Glutamatergic neuron (in vitro differentiated cells): ENCODE measurements at regions not wholly inside any gene's neighbourhood (a gene's known extent, or its start where the extent isn't known, plus 50 kb on each side); places are given as distances from the start of the nearest gene placed in this dataset.

Experiments used
- DNase-seq: peaks from one replicate; pipeline ENCODE4 v3.0.0; 2022
- H3K27ac Mint-ChIP-seq: one replicate; pipeline ENCODE4 v1.8.0; 2020; ENCODE audit warnings: mild to moderate bottlenecking, mixed read lengths, inconsistent platforms; ENCODE audit not compliant: unreplicated experiment
- H3K27me3 Mint-ChIP-seq: one replicate; pipeline ENCODE4 v1.8.0; 2020; ENCODE audit warnings: mild to moderate bottlenecking, moderate library complexity, mixed read lengths, inconsistent platforms; ENCODE audit not compliant: unreplicated experiment
- H3K36me3 Mint-ChIP-seq: one replicate; pipeline ENCODE4 v1.8.0; 2020; ENCODE audit warnings: mild to moderate bottlenecking, mixed read lengths, inconsistent platforms; ENCODE audit not compliant: unreplicated experiment
- H3K4me1 Mint-ChIP-seq: one replicate; pipeline ENCODE4 v1.8.0; 2020; ENCODE audit warnings: mild to moderate bottlenecking, low read depth, mixed read lengths, inconsistent platforms; ENCODE audit not compliant: unreplicated experiment
- H3K4me3 Mint-ChIP-seq: one replicate; pipeline ENCODE4 v1.8.0; 2020; ENCODE audit warnings: mild to moderate bottlenecking, mixed read lengths, inconsistent platforms; ENCODE audit not compliant: unreplicated experiment
- H3K9me3 Mint-ChIP-seq: one replicate; pipeline ENCODE4 v1.8.0; 2020; ENCODE audit warnings: mild to moderate bottlenecking, moderate library complexity, mixed read lengths, inconsistent platforms; ENCODE audit not compliant: unreplicated experiment
- CTCF ChIP-seq: fragments of 200-600 bp; sonication (generic); IDR thresholded peaks from one replicate; pipeline ENCODE4 v1.5.0; 2021; ENCODE audit not compliant: partially characterized antibody, unreplicated experiment

GRCh38 chr13:83216479-83217245, 665.6 kb downstream of the SLITRK1 start:
- Mint-ChIP-seq H3K27ac (no peak overlapping the region), H3K36me3 (no peaks in the 10 kb centered on the region), H3K4me1 (no peaks in the 10 kb centered on the region), H3K9me3 (no peaks in the 10 kb centered on the region), H3K4me3 (no peak overlapping the region), H3K27me3 (no peaks in the 10 kb centered on the region)
- no peak for DNase-seq
- no peak for TF ChIP-seq CTCF

DNA sequence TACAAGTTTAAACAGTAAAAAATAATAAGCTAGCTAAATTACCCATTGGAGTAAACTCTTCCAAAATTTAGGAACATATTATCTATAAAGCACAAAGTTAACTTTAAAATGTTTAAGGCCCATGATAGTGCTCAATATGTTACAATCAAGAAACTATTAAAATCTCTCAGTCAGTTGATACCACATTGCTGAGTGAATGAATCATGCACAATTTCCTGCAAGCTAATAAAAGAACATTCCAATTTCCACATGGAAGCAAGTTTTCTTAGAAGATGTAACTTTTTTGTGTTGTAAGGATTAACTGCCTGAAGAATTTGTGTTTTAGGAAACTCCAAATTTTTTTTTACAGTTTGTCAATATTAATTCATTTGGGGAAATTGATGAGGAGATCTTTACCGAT, 666.6 kb downstream of the SLITRK1 start:
- H3K27ac Mint-ChIP-seq, result no peak overlapping the region
- H3K27me3 Mint-ChIP-seq, result no peaks in the 10 kb centered on the region
- H3K9me3 Mint-ChIP-seq, result no peaks in the 10 kb centered on the region
- H3K4me1 Mint-ChIP-seq, result no peaks in the 10 kb centered on the region
- TF ChIP-seq CTCF, result no peak
- no peaks in the 10 kb centered on the region for H3K36me3 Mint-ChIP-seq
- no peak for DNase-seq
- no peak overlapping the region for H3K4me3 Mint-ChIP-seq

GRCh38 chr13:83214452-83214851, 667.8 kb downstream of the SLITRK1 start:
- no peak overlapping the region for H3K27ac Mint-ChIP-seq
- H3K4me3 Mint-ChIP-seq, result no peak overlapping the region
- DNase-seq, result no peak
- no peaks in the 10 kb centered on the region for H3K27me3 Mint-ChIP-seq
- no peaks in the 10 kb centered on the region for H3K4me1 Mint-ChIP-seq
- peaks cover 1% of the 10 kb centered on the region for H3K9me3 Mint-ChIP-seq
- no peak for TF ChIP-seq CTCF
- H3K36me3 Mint-ChIP-seq, result peaks cover 6% of the 10 kb centered on the region

DNA sequence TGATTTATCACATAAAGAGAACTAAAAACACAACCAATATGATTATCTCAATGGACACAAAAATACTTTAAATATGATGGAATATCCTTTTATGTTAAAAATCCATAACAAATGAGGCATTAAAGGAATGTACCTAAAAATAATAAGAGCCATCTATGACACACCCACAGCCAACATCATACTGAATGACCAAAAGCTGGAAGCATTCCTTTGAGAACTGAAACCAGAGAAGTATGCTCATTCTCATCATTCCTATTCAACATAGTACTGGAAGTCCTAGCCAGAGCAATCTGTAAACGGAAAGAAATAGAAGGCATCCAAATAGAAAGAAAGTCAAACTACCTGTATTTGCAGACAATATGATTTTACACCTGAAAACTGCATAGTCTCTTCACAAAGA, 671.0 kb downstream of the SLITRK1 start:
- Mint-ChIP-seq H3K27ac (no peak overlapping the region), H3K4me1 (no peaks in the 10 kb centered on the region), H3K9me3 (peaks cover 1% of the 10 kb centered on the region), H3K27me3 (no peaks in the 10 kb centered on the region), H3K36me3 (peaks cover 6% of the 10 kb centered on the region), H3K4me3 (no peak overlapping the region)
- no peak for TF ChIP-seq CTCF
- no peak for DNase-seq

DNA sequence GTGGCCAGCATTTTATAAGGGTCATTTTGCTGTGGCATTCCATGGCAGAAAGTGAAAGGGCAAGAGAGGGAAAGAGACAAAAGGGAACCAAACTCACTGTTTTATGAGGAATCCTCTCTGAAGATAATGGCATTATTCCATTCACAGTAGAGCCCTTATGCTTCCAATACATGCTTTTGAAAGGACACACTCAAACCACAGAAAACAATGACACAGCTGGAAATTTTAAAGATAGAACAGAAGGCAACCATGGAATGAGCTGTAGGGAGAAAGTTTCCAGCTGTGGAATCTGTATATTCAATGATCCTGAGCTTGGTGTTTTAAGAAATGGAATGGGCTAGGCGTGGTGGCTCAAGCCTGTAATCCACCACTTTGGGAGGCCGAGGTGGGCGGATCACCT, 677.4 kb downstream of the SLITRK1 start:
- TF ChIP-seq CTCF, result no peak
- no peak for DNase-seq
- Mint-ChIP-seq H3K4me3 (no peak overlapping the region), H3K27ac (no peak overlapping the region), H3K9me3 (peaks cover 1% of the 10 kb centered on the region), H3K27me3 (no peaks in the 10 kb centered on the region), H3K4me1 (no peaks in the 10 kb centered on the region), H3K36me3 (peaks cover 4% of the 10 kb centered on the region)
